ENCODE measurements at regions not wholly inside any gene's neighbourhood (a gene's known extent, or its start where the extent isn't known, plus 50 kb on each side); places are given as distances from the start of the nearest gene placed in this dataset.

DNA sequence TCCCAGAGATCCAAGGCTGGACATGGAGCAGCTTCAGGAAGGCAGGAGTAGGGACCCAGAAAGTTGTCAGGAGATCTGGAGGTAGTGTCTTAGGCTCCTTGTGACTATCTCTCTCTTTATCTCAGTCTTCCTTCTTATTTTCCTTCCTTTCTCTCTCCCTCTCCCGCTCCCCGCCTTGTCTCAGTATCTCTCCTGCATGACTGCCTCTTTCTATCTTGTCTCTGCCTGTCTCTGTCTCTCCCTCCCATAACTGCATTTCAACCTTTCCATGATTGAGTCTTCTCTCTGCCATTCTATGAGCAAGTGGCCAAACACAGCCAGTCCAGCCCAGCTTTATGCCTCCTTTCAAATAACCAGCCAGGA is 61.0 kb upstream of the NEK6 start:
- Histone ChIP-seq H3K27me3 (ENCODE audit: insufficient read depth, low read depth) (peaks cover 7% of the 10 kb centered on the region; the same call in 1 of the 2 replicates), H3K27ac (no peak overlapping the region), H3F3A (ENCODE audit: insufficient read depth, low read depth) (no peaks in the 10 kb centered on the region), H2AFZ (no peak overlapping the region), H3K4me2 (no peak overlapping the region), H3K79me2 (ENCODE audit: low read depth) (no peaks in the 10 kb centered on the region), H3K4me1 (replicated peaks; ENCODE audit: insufficient read depth) (no peaks in the 10 kb centered on the region), H3K9me2 (ENCODE audit: insufficient read depth) (no peaks in the 10 kb centered on the region), H3K9me3 (ENCODE audit: insufficient read depth, low read depth) (no peaks in the 10 kb centered on the region), H3K36me3 (ENCODE audit: low read depth) (no peaks in the 10 kb centered on the region), H4K20me1 (ENCODE audit: insufficient read depth) (no peaks in the 10 kb centered on the region), H3K4me3 (no peak overlapping the region)
- DNase-seq, result no peak
- TF ChIP-seq CTCF (conservative IDR thresholded peaks at IDR 0.05) (no peak), EZH2 (IDR thresholded peaks at IDR 0.05; ENCODE audit: low read depth) (no peak)
- intact Hi-C loops (cut with micrococcal nuclease; ENCODE audit: unreplicated experiment), result no loop called here
- ChIA-PET CTCF (no interaction called here), POLR2A (ENCODE audit: unreplicated experiment) (no interaction called here)
- BruUV-seq (replicated peaks), result no TSS peak

- intact Hi-C loops (cut with micrococcal nuclease; ENCODE audit: unreplicated experiment), result no loop called here
- ChIA-PET POLR2A (ENCODE audit: unreplicated experiment) (no interaction called here), CTCF (no interaction called here)
Observed at GRCh38 chr9:124197177-124198095, 60.3 kb upstream of the NEK6 start.

GRCh38 chr9:124198331-124198730 is 59.4 kb upstream of the NEK6 start:
- Histone ChIP-seq H3K4me2 (no peak overlapping the region), H3K27me3 (ENCODE audit: insufficient read depth, low read depth) (peaks cover 7% of the 10 kb centered on the region; the same call in 1 of the 2 replicates), H4K20me1 (ENCODE audit: insufficient read depth) (no peaks in the 10 kb centered on the region), H3K27ac (no peak overlapping the region), H2AFZ (no peak overlapping the region), H3K79me2 (ENCODE audit: low read depth) (no peaks in the 10 kb centered on the region), H3F3A (ENCODE audit: insufficient read depth, low read depth) (no peaks in the 10 kb centered on the region), H3K4me3 (no peak overlapping the region), H3K9me3 (ENCODE audit: insufficient read depth, low read depth) (no peaks in the 10 kb centered on the region), H3K9me2 (ENCODE audit: insufficient read depth) (no peaks in the 10 kb centered on the region), H3K36me3 (ENCODE audit: low read depth) (no peaks in the 10 kb centered on the region), H3K4me1 (replicated peaks; ENCODE audit: insufficient read depth) (no peaks in the 10 kb centered on the region)
- BruUV-seq (replicated peaks), result no TSS peak
- ChIA-PET POLR2A (ENCODE audit: unreplicated experiment) (interaction anchor here (0.6 kb wide), 1 partner anchor 13 kb away, joined by 4 read pairs; no protein-coding TSS in a partner anchor), CTCF (no interaction called here)
- TF ChIP-seq CTCF (conservative IDR thresholded peaks at IDR 0.05) (no peak), EZH2 (IDR thresholded peaks at IDR 0.05; ENCODE audit: low read depth) (no peak)
- intact Hi-C loops (cut with micrococcal nuclease; ENCODE audit: unreplicated experiment), result no loop called here
- DNase-seq, result no peak

More at GRCh38 chr9:124197177-124198095, 60.3 kb upstream of the NEK6 start:
- Histone ChIP-seq H3K4me1 (replicated peaks; ENCODE audit: insufficient read depth) (no peaks in the 10 kb centered on the region), H2AFZ (no peak overlapping the region), H3K4me3 (no peak overlapping the region), H3K79me2 (ENCODE audit: low read depth) (no peaks in the 10 kb centered on the region), H3K9me2 (ENCODE audit: insufficient read depth) (no peaks in the 10 kb centered on the region), H3F3A (ENCODE audit: insufficient read depth, low read depth) (no peaks in the 10 kb centered on the region), H3K27ac (no peak overlapping the region), H3K4me2 (no peak overlapping the region), H3K36me3 (ENCODE audit: low read depth) (no peaks in the 10 kb centered on the region), H3K9me3 (ENCODE audit: insufficient read depth, low read depth) (no peaks in the 10 kb centered on the region), H4K20me1 (ENCODE audit: insufficient read depth) (no peaks in the 10 kb centered on the region), H3K27me3 (ENCODE audit: insufficient read depth, low read depth) (peaks cover 7% of the 10 kb centered on the region; the same call in 1 of the 2 replicates)
- BruUV-seq (replicated peaks), result no TSS peak
- TF ChIP-seq CTCF (conservative IDR thresholded peaks at IDR 0.05), result no peak
- TF ChIP-seq EZH2 (IDR thresholded peaks at IDR 0.05; ENCODE audit: low read depth), result no peak
- DNase-seq, result no peak

Measured in PC-9 (cell line).